ENCODE measurements at regions not wholly inside any gene's neighbourhood (a gene's known extent, or its start where the extent isn't known, plus 50 kb on each side); places are given as distances from the start of the nearest gene placed in this dataset.

GRCh38 chr10:4655879-4656278 is 170.1 kb upstream of the AKR1E2 start:
- TF ChIP-seq CTCF (IDR thresholded peaks at IDR 0.05; ENCODE audit: low read depth, low read length, missing input control), result no peak
- TF ChIP-seq YY1 (IDR thresholded peaks at IDR 0.05), result no peak
- no peak for TF ChIP-seq FOXA2 (IDR thresholded peaks at IDR 0.05)
- no peak for TF ChIP-seq TAF1 (conservative IDR thresholded peaks at IDR 0.05)
- no peak for TF ChIP-seq RAD21 (IDR thresholded peaks at IDR 0.05)
- no peak for TF ChIP-seq MAX (IDR thresholded peaks at IDR 0.05)
- no peak for TF ChIP-seq SP1 (IDR thresholded peaks at IDR 0.05)

All from liver (tissue), 3 donors.